Activated T-helper 1 cell treated with Interleukin-2 at 50 U/mL for 16 hours (primary cell): ENCODE measurements at regions not wholly inside any gene's neighbourhood (a gene's known extent, or its start where the extent isn't known, plus 50 kb on each side); places are given as distances from the start of the nearest gene placed in this dataset.
"Not testable (repeated sequence)": the region's sequence is repeated elsewhere in the genome, so short reads cannot be mapped to it uniquely, and the experiment has no call there.

Experiments
- DNase-seq: peaks from one replicate; pipeline ENCODE4 v3.0.0-alpha.2; 2020; ENCODE audit warnings: low read depth

DNA sequence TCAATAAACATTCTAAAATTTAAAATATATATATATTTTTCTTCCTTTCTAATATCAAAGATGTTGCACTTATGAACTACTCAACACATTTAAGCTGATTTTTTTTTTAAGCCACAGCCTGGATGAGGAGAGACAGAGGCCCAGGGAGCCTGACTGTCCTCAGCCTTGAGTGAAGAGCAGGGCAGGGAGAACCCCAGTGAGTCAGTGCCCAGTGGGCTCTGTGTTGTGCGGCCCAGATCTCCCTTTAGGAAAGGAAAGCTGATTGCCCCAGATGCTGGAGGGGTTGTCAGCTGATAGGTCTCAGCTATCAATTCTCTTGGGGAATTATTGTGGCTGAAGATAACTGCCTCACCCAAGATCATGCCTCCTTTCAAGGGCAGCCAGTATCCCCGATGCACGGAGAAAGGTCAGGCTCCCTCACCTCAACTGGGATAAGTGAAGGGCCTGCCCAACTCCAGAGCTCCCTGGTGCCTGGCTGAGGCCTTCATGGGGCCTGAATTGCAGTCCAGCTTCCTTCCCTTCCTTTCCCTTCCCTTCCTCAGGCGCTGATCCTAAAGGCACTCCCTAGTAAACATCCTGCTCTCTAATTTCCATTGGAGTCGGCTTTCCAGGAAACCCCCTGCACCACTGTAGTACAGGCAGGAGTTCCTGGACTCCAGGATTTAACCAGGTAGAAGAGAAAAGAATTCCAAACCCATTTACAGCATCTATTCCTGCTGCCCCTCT, 106.9 kb upstream of the ATL2 start:
- DNase-seq: no peak

DNA sequence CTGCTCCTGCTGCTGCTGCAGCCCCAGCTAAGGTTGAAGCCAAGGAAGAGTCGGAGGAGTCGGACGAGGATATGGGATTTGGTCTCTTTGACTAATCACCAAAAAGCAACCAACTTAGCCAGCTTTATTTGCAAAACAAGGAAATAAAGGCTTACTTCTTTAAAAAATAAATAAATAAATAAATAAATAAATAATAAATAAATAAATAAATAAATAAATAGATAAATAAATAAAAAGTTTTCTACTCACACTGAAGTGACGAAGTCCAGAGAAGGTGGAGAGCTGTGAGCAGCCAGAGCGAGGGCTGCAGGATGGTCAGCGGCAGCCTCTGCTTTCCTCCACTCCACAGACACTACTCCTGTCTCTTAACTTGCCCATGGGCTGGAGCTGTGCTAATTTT, 105.6 kb upstream of the ATL2 start:
- not testable (repeated sequence) for DNase-seq

DNA sequence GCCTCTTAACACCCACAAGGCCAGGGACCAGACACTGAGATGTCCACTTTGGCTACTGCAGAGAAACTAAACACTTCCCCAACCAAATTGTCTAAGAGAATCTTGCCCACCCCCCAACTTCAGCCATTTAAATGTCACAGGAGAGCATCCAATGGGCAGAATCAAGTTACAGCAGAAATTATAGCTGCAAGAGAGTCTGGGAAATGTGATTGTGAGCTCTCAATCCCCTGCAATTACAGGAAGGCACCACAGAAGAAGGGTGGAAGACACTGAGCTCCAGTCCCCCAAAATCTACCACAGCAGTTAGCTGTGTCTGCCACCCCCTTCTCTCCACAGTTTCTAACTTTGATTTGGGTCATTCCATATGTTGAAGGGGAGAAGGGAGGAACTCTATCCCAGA, 103.5 kb upstream of the ATL2 start:
- no peak for DNase-seq

DNA sequence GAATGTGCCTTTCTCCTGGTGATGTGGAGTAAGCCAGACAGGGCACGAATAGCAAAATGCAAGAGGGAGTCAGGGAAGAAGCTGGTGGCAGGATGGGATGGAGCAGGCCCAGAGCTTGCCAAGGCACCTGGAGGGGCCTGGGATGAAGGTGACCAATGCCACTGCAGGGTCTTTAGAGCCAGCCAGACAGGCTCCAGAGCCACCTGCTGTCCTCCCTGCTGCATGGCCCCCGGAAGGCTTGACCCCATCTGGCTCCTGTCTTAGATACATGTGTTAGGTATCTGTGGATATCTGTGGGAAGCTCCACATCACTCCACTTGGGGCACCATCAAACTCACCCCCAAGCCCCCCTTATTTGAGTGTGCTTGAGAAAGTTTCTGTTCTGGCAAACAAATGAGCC, 99.9 kb upstream of the ATL2 start:
- no peak for DNase-seq

DNA sequence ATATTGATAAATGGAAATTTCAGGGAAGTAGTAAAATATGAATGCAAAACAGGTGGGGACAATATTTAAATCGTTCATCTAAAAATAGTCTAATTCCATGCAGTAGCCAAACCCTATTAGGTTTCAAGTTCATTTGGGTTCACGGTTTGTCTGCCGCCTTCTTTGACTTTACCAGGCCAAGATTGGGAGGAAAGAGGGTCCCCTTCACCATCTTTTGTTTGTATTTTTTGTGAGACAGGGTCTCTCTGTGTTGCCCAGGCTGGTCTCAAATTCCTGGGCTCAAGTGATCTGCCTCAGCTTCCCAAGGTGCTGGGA, 98.5 kb upstream of the ATL2 start:
- no peak for DNase-seq

DNA sequence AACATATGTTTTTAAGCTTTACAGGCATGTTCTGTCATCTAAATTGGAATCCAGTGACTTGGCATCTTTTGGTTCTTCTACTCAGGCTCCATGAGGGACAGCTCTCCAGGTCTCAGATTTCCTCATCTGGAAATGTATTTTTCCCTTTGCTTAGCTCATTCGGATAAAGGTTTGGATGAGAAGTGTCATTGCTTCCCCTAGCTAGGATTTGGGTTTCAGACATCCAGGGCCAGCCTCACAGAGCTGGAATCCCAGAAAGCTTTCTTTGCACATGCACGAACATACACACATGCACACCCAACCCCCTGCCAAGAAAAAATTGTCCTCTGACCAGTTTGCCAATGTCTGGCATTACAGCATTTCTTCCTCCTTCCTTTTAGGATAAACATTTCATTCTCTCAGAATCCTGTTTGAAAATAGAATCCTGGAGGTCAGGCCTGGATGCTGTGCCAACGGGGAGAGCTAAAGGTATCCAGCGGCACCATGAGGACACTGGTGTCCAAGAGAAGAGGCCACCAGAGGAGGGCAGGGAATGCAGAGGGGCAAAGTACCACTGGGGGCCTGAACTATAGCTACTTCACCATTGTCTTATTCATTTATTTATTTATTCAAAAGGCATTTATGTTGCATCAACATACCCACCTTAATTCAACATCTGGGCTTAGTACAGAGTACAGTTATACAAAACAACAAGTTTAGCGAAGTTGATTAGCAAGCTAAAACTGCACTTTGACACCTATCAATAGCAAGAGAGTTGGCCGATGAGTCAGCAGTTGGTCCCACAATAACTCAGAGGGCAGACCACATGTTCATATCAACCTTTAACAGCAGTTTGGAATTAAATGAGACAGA, 97.9 kb upstream of the ATL2 start:
- no peak for DNase-seq

DNA sequence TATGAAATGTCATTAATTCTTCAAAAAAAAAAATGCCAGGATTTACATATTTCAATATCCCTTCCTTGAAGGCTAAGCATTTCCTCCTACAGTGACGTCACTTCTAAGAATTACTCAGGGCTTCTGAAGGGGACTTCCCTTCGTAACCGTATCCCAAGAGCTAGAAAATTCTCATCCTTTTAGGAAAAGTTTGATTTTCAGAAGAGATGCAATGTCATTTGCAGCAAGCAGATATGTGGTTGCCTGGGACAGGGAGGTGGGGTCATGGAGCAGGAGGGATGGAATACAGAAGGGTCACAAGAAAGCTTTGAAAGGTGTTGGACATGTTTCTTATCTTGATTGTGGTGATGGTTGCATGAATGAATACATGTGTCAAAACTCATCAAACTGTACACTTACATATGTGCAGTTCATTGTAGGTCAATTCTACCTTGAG, 97.0 kb upstream of the ATL2 start:
- no peak for DNase-seq

DNA sequence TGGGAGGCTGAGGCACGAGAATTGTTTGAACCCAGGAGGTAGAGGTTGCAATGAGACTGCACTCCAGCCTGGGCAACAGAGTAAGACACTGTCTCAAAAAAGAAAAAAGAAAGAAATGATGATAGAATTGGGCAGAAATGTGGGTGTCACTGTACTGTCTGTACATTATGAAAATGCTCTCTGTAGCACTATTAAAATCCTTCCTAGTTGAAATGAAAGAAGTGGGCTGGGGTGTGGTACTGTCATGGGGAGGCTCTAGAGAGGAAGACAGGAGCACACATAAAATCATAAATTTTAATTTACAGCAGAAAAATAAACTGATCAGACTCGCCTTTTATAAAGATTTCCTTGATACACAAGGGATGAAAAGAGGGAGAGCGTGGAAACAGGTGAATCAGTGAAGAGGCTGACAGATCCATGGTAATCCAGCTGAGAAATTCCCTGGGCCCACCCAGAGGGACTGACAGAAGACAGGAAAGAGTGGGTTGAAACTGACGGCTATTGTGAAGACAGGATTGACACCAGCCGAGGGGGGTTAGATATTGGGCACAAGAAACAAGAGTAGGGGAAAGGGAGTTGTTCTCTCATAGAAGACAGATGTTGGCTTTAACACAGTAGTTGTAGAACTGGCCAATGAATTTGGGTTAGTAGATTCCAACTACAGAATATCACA, 96.4 kb upstream of the ATL2 start:
- no peak for DNase-seq

DNA sequence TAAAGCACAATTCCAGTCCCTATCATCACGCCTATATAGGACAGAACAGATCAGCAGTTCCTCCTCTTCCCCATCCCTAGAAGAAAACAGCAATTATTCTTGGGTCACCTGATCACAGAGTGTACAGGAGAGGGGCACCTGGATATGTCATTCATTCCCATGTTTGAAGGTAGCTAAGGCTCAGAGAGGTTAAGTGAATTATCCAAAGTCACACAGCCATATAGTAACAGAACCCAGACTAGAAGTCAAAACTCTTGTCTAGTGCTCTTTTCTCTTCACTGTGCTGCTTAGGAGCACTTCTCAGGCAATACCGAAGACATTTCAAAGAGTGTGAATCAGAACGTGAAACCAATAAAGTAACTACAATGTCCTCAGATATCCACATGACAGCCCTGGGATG, 93.0 kb upstream of the ATL2 start:
- no peak for DNase-seq

DNA sequence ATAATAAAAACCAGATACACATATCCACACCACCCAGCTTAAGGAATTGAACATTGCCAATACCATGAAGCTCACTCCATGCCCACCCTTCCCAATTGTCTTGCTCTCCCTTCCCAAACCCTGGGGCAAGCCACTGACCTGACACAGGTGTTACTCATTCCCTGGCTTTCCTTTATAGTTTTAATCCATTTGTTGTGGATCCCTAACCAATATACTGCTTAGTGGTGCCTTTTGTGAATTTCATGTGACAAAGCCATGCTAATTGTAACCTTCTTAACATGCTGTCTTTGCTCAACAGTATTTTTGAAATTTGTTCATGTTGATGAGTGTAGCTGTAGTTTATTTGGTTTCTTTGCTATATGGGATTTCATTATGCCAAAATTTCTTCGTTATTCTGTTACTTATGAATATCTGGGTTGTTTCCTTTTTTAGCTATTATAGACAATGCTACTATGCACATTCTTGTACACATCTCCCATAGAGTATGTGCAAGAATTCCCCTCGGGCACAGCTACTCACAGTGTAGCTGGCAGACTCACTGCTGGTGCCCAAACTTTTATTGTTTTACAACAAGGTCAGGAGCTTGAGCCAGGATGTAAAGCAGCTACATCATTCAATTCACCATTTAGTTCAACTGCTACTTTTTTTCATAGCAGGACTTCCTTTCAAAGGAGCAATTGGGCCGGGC, 90.8 kb upstream of the ATL2 start:
- DNase-seq: no peak

DNA sequence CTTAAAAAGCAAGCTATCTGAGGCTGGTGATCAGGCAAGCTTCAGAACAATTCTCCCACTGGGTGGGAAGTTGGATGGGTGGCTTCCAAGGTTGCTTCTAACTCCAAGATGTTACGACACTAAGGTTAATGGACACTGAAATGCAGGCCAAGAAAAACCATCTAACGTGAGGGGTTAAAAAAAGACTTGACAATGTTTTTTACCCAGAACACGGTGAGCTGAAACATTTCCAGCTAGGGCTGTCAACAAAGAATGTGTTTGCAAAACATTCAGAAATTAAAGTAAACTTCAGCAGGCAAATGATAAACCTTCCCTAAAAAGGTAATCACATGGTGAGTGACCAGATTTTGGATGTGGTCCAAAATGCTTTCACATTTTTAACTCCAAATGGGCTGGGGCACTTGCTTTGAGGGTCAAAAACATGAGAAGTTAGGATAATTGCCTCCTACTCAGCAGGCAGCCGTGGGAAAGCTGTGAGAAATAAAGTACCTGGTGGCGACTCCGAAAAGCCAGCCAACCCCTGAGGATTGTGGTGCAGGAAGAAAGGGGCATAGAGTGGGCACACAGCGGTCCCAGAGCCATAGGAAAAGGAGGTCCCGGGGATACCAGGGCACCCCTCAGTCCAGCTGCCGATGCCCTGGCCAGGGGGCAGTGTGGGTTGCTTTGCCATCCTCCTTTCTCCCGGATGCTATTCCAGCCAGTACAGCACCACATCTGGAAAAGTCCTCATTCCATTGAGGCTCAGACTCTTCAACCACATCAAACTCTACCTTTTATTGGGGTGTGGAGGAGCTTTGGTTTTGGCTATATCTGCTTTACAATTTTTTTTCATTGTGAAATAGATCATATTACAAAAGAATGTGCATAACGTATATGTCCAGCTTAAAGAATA, 90.0 kb upstream of the ATL2 start:
- no peak for DNase-seq

DNA sequence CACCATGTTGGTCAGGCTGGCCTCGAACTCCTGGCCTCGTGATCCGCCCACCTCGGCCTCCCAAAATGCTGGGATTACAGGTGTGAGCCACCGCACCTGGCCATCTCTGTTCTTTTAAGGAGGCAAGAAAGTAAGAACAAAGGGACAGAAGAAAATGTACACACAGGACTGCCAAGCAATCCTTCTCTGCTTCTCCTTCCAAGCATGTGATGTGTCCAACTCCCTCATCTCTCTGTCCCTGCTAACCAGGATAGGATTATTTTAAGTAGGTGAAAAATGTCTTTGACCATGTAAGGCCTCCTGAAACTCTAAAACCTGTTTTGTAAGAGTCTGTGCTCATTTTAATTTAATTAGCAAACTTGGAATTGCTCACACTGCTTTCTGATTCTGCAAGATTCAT, 89.3 kb upstream of the ATL2 start:
- DNase-seq: no peak

DNA sequence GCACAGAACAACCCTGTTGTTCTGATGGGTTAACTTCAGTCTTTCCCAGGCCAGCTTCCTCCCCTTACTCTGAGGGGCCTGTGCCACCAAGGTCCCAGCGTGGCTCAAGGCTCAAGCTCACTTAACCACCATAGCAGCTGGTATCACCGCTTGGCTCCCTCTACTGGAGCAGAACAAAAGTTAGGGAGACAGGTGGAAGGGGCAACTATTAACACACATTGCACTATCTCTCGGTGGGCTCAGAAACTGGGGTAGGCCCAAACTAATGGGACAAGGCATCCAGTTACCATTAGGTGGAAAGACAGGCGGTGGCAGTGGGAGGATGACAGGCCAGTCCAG, 88.7 kb upstream of the ATL2 start:
- DNase-seq: no peak

DNA sequence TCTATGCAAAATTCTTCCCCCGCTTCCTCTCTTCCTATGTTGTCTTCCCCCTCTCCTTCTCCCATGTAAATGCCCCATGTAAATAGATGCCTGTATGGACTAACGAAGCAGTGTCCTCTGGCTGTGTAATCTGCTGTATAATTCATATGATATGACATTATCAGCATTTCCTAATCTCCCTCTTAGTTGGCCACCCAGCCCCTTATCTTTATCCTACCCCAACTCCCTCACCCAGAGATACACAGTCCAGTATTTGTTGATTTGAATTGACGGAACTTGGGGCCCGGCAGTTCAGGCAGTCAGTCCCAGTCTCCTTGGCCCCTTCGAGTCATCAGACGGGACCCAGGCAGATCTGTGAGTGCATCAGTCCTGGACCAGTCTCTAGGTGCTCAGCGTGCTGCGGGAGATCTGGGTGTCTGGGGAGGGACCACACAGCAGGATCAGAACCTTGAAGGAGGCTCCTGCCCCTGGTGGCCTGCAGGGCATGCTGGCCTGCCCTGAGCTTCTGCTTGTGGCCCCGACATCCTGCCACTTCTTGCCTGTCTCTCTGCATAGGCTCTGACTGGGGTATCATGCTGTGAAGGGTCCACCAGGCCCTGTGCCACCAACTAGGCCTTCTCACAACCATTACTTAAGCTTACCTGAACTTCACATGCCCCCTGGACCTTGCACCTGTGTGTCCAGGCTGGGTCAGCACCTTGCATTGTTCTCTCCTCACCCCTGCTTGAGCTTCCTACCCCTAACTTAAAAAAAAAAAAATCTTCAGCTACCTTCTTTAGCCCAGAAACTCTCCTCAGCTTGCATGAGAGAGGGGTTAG, 88.1 kb upstream of the ATL2 start:
- DNase-seq: no peak

DNA sequence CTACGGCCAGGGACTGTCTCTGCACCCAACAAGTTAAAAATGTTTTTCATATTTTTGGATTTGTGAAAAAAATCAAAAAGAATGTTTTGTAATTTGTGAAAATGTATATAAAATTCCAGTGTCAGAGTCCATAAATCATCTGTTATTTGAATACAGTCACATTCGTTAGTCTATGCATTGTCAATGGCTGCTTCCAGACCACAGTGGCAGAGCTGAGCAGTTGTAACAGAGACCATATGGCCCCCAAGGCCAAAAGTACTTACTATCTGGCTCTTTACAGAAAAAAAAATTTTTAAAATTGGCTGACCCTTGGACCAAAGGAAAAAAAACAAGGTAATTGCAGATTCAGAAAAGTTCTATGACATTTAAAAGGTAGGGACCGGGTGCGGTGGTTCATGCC, 86.7 kb upstream of the ATL2 start:
- no peak for DNase-seq

DNA sequence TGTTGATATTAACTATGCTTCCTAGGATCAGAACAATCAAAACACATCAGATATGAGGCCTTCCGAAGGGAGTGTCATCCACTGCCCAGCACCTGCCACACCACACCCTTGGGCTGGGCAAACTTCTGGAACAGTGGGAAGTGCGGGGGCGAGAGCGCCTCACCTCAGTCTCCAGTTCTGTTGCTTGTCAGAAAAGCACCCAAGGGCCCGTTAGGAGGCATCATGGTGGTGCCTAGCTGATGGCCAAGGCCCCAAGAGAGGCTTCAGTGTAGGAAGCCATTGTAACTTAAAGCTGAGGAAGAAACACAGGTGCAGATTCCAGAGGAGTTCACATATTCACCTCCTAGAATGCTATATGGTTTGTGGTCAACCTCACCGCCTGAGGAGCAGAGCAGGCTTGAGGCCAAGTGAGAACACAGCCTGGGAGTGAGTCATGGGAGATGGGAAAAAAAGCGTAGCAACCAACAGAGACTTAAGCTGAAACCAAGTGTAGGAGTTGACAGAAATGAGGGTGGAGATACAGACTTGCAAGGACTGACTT, 85.1 kb upstream of the ATL2 start:
- DNase-seq: no peak

DNA sequence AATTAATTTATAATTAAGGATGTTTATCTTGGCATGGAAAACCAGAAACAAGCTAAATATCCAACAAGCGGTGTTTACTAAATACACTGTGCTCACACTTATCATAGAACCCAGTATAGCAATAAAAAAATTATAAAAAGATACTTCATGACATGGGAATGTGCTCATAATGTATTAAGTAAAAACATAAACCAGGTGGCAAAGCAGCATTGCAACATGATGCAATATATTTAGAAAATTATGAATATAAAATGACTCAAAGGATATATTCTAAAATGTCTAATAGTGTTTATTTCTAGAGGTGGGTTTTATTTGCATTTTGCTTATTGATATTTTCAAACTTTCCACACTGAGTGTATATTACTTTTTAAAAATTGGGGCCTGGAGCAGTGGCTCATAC, 84.4 kb upstream of the ATL2 start:
- no peak for DNase-seq

DNA sequence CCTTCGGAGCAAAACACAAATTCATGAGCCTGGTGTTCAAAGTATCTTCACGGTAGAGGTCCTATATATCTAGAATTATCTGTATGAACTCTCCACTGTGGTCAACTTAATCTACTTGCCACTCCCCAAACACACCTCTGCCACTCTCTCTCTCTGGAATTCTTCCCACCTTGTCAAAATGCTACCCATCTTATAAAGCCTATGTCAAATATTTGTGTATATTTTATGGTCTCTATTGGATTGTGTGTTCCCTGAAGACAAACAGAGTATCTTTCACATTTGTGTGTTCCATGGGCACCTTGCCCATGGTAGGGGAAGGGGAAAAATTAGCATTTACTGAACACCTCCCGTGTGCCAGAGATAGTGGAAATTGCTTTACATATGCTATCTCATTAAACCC, 83.2 kb upstream of the ATL2 start:
- DNase-seq: no peak

DNA sequence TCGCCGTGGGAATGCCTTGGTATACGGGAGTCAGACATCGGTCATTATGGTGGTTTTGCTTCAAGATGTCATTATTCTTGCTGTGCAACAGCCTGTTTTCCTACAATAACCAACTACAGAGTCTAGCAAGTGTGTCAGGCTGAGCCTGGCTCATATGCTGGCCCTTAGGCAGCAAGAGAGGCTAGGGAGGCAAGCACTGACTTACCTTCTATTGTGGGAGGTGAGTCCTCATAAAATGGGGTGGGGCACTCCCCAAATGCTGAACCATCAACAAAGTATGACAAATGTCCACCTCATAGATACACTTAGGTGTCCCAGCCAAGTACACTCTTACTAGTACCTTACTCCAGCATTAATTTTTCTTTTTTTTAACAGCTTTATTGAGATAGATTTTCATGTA, 77.0 kb upstream of the ATL2 start:
- DNase-seq: no peak

DNA sequence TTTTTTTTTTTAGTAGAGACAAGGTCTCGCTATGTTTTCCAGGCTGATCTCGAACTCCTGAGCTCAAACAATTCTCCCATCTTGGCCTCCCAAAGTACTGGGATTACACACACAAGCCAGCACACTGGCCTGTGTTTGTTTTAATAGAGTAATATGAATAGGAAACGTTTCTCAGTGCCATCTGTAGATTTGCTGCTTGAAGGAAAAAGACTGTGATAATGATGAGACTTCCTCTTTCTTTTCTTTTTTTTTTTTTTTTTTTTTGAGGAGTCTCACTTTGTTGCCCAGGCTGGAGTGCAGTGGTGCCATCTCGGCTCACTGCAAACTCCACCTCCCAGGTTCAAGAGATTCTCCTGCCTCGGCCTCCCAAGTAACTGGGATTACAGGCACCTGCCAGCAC, 74.7 kb upstream of the ATL2 start:
- not testable (repeated sequence) for DNase-seq

DNA sequence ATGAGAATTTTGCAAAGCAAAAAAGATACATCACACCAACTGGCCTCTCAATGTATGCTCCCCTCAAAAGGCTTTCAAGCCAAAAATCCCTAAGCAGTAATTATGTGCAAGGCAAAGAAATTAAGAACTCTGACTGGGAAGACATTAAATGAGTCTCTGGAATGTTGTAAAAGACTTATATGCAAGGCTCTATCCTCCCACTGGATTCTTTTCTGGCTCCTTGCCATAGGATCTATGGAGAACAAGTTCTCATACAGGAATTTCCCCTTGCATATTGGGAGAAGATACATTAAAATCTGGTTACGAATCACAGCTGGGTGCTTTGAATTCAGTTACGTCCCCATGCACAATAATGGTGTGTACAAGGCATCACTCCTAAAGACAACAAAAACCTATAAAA, 73.4 kb upstream of the ATL2 start:
- DNase-seq: no peak
